ENCODE measurements at regions not wholly inside any gene's neighbourhood (a gene's known extent, or its start where the extent isn't known, plus 50 kb on each side); places are given as distances from the start of the nearest gene placed in this dataset.

- peak; percentile 31 for TF ChIP-seq CTCF (IDR thresholded peaks at IDR 0.05; ENCODE audit: extremely low read depth, insufficient read depth, missing control alignments)
- in situ Hi-C loops (cut with MboI; ENCODE audit: low pct_unique_long_range_greater_than_20kb, low sequenced_read_pairs, unreplicated experiment) = no loop called here
- peak; percentile 12 for DNase-seq (ENCODE audit: low spot score)
These were observed 187.0 kb upstream of the CDH13 start for GRCh38 chr16:82439678-82440293.

- no peak for TF ChIP-seq CTCF (IDR thresholded peaks at IDR 0.05; ENCODE audit: extremely low read depth, insufficient read depth, missing control alignments)
- in situ Hi-C loops (cut with MboI; ENCODE audit: low pct_unique_long_range_greater_than_20kb, low sequenced_read_pairs, unreplicated experiment) = no loop called here
- no peak for DNase-seq (ENCODE audit: low spot score)
These were observed 193.7 kb upstream of the CDH13 start for GRCh38 chr16:82433042-82433441.

- in situ Hi-C loops (cut with MboI; ENCODE audit: low pct_unique_long_range_greater_than_20kb, low sequenced_read_pairs, unreplicated experiment) = no loop called here
- no peak for TF ChIP-seq CTCF (IDR thresholded peaks at IDR 0.05; ENCODE audit: extremely low read depth, insufficient read depth, missing control alignments)
- no peak for DNase-seq (ENCODE audit: low spot score)
These were observed 194.5 kb upstream of the CDH13 start for GRCh38 chr16:82432261-82432660.

- no peak for TF ChIP-seq CTCF (IDR thresholded peaks at IDR 0.05; ENCODE audit: extremely low read depth, insufficient read depth, missing control alignments)
- in situ Hi-C loops (cut with MboI; ENCODE audit: low pct_unique_long_range_greater_than_20kb, low sequenced_read_pairs, unreplicated experiment) = no loop called here
- DNase-seq (ENCODE audit: low spot score) = no peak
These were observed 201.1 kb upstream of the CDH13 start for GRCh38 chr16:82425661-82426060.

- in situ Hi-C loops (cut with MboI; ENCODE audit: low pct_unique_long_range_greater_than_20kb, low sequenced_read_pairs, unreplicated experiment) = no loop called here
- no peak for DNase-seq (ENCODE audit: low spot score)
These were observed 204.9 kb upstream of the CDH13 start for GRCh38 chr16:82421851-82422250.

GRCh38 chr16:82419332-82419731, 207.4 kb upstream of the CDH13 start:
- no peak for DNase-seq (ENCODE audit: low spot score)
- TF ChIP-seq CTCF (IDR thresholded peaks at IDR 0.05; ENCODE audit: extremely low read depth, insufficient read depth, missing control alignments) = no peak
- in situ Hi-C loops (cut with MboI; ENCODE audit: low pct_unique_long_range_greater_than_20kb, low sequenced_read_pairs, unreplicated experiment) = no loop called here

More at GRCh38 chr16:82421851-82422250, 204.9 kb upstream of the CDH13 start:
- no peak for TF ChIP-seq CTCF (IDR thresholded peaks at IDR 0.05; ENCODE audit: extremely low read depth, insufficient read depth, missing control alignments)
